ENCODE measurements at regions not wholly inside any gene's neighbourhood (a gene's known extent, or its start where the extent isn't known, plus 50 kb on each side); places are given as distances from the start of the nearest gene placed in this dataset.

GRCh38 chr3:64741341-64741740 lies 53.5 kb upstream of the ADAMTS9 start:
- peaks cover 4% of the 10 kb centered on the region for H3K27me3 Mint-ChIP-seq (ENCODE audit: insufficient read depth)
- H3K4me1 ChIP-seq (ENCODE audit: control insufficient read depth, insufficient read depth, low read length), result no peaks in the 10 kb centered on the region
- no peaks in the 10 kb centered on the region for H3K27me3 ChIP-seq (ENCODE audit: control insufficient read depth, insufficient read depth, low read length, poor library complexity, severe bottlenecking)
- H3K27ac ChIP-seq (ENCODE audit: low read depth, low read length), result no peak overlapping the region
- no peak for TF ChIP-seq CTCF (conservative IDR thresholded peaks at IDR 0.05)
- no peak overlapping the region for H3K27ac Mint-ChIP-seq
- H3K9me3 ChIP-seq (ENCODE audit: control insufficient read depth, low read length), result no peaks in the 10 kb centered on the region
- no peaks in the 10 kb centered on the region for H3K9me3 Mint-ChIP-seq
- DNase-seq, result no peak
- no peaks in the 10 kb centered on the region for H3K36me3 Mint-ChIP-seq (ENCODE audit: low read depth)
- no peaks in the 10 kb centered on the region for H3K36me3 ChIP-seq (ENCODE audit: control insufficient read depth, insufficient read depth, low read length)
- no peak overlapping the region for H3K4me3 Mint-ChIP-seq
- no peak overlapping the region for H3K9ac ChIP-seq (ENCODE audit: extremely low read depth, low read length, poor library complexity, severe bottlenecking)
- no peak overlapping the region for H3K4me3 ChIP-seq (ENCODE audit: low read length)
- WGBS, 2 experiments (ENCODE audit: insufficient coverage in 1 of 2, insufficient read length in 1 of 2), result 85% methylated on average over 1 of the region's 1 CpG; no CpG with 5 or more reads in 1 of the 2 experiments
- H3K4me1 Mint-ChIP-seq, result peaks cover 2% of the 10 kb centered on the region

GRCh38 chr3:64739971-64740631 lies 52.3 kb upstream of the ADAMTS9 start:
- Mint-ChIP-seq H3K9me3 (no peaks in the 10 kb centered on the region), H3K4me3 (no peak overlapping the region), H3K27me3 (ENCODE audit: insufficient read depth) (peaks cover 4% of the 10 kb centered on the region), H3K4me1 (peaks cover 2% of the 10 kb centered on the region), H3K27ac (no peak overlapping the region), H3K36me3 (ENCODE audit: low read depth) (no peaks in the 10 kb centered on the region)
- no peaks in the 10 kb centered on the region for H3K9me3 ChIP-seq (ENCODE audit: control insufficient read depth, low read length)
- no peak overlapping the region for H3K27ac ChIP-seq (ENCODE audit: low read depth, low read length)
- H3K9ac ChIP-seq (ENCODE audit: extremely low read depth, low read length, poor library complexity, severe bottlenecking), result no peak overlapping the region
- no peak for DNase-seq
- WGBS, 2 experiments (ENCODE audit: insufficient coverage in 1 of 2, insufficient read length in 1 of 2), result 94% methylated on average over 8 to 11 of the region's 11 CpGs
- H3K27me3 ChIP-seq (ENCODE audit: control insufficient read depth, insufficient read depth, low read length, poor library complexity, severe bottlenecking), result no peaks in the 10 kb centered on the region
- no peak overlapping the region for H3K4me3 ChIP-seq (ENCODE audit: low read length)
- TF ChIP-seq CTCF (conservative IDR thresholded peaks at IDR 0.05), result no peak
- H3K4me1 ChIP-seq (ENCODE audit: control insufficient read depth, insufficient read depth, low read length), result no peaks in the 10 kb centered on the region
- no peaks in the 10 kb centered on the region for H3K36me3 ChIP-seq (ENCODE audit: control insufficient read depth, insufficient read depth, low read length)

Measured in endodermal cell (in vitro differentiated cells).